CD14-positive monocyte (primary cell): ENCODE measurements at regions not wholly inside any gene's neighbourhood (a gene's known extent, or its start where the extent isn't known, plus 50 kb on each side); places are given as distances from the start of the nearest gene placed in this dataset.

Experiments used
- DNase-seq, 3 donors: peaks; one replicate each; pipeline ENCODE4 v3.0.0-alpha.2; 2011 to 2022
- H2AFZ ChIP-seq: 2 replicates; pipeline ENCODE4 v1.6.0; 2012; ENCODE audit warnings: mild to moderate bottlenecking, low read depth, low read length, inconsistent platforms; ENCODE audit not compliant: insufficient read depth, poor library complexity, severe bottlenecking
- H3K27ac ChIP-seq, 2 donors: 1 replicate in 1 of 2; 2 replicates in 1 of 2; pipeline ENCODE4 v1.5.1; 2012 to 2013; ENCODE audit warnings: low read length in 2 of 2, control low read depth in 1 of 2, inconsistent platforms in 1 of 2, low read depth in 1 of 2, mild to moderate bottlenecking in 1 of 2
- H3K27me3 ChIP-seq, 2 donors: one replicate each; pipeline versions ENCODE4 v1.6.0 to v1.6.1; 2011 to 2013; ENCODE audit warnings: low read length in 2 of 2; ENCODE audit not compliant: control insufficient read depth in 2 of 2, insufficient read depth in 2 of 2
- H3K36me3 ChIP-seq, 2 donors: replicated peaks in 1 of 2; 1 replicate in 1 of 2; 2 replicates in 1 of 2; pipeline versions ENCODE4 v1.5.1 to v1.6.1; 2012 to 2013; ENCODE audit warnings: low read length in 2 of 2, control low read depth in 1 of 2, inconsistent platforms in 1 of 2, mild to moderate bottlenecking in 1 of 2; ENCODE audit not compliant: insufficient read depth in 2 of 2, control insufficient read depth in 1 of 2
- H3K4me1 ChIP-seq, 2 donors: 1 replicate in 1 of 2; 2 replicates in 1 of 2; pipeline versions ENCODE4 v1.5.1 to v1.6.1; 2012 to 2013; ENCODE audit warnings: low read length in 2 of 2, control low read depth in 1 of 2, inconsistent platforms in 1 of 2, mild to moderate bottlenecking in 1 of 2, moderate library complexity in 1 of 2; ENCODE audit not compliant: insufficient read depth in 2 of 2, control insufficient read depth in 1 of 2
- H3K4me2 ChIP-seq: replicated peaks from 2 replicates; pipeline ENCODE3; 2012; ENCODE audit warnings: low read length, moderate library complexity, mild to moderate bottlenecking; ENCODE audit not compliant: poor library complexity, severe bottlenecking; ENCODE audit errors: extremely low read depth
- H3K4me3 ChIP-seq, 3 experiments: fragments of 200-600 bp in 1 of 3; sonication (generic) in 1 of 3; replicated peaks in 1 of 3; 1 replicate in 2 of 3; 2 replicates in 1 of 3; pipeline ENCODE4 v1.5.1; 2011 to 2013; ENCODE audit warnings: low read length in 3 of 3, mild to moderate bottlenecking in 3 of 3, control low read depth in 2 of 3, low read depth in 2 of 3, inconsistent platforms in 1 of 3, moderate library complexity in 1 of 3
- H3K79me2 ChIP-seq: 2 replicates; pipeline ENCODE4 v1.6.0; 2012; ENCODE audit warnings: mild to moderate bottlenecking, control low read depth, inconsistent platforms, low read length, moderate library complexity; ENCODE audit not compliant: insufficient read depth
- H3K9ac ChIP-seq: 2 replicates; pipeline ENCODE4 v1.6.0; 2017; ENCODE audit warnings: low read length, mild to moderate bottlenecking; ENCODE audit not compliant: insufficient read depth, poor library complexity, severe bottlenecking
- H3K9me3 ChIP-seq, 2 donors: replicated peaks in 1 of 2; 1 replicate in 1 of 2; 2 replicates in 1 of 2; pipeline versions ENCODE4 v1.5.1 to v1.6.1; 2012 to 2013; ENCODE audit warnings: low read length in 2 of 2, control low read depth in 1 of 2; ENCODE audit not compliant: control insufficient read depth in 1 of 2, insufficient read depth in 1 of 2
- H4K20me1 ChIP-seq: 2 replicates; pipeline ENCODE4 v1.6.0; 2012; ENCODE audit warnings: mild to moderate bottlenecking, low read length, control low read depth, moderate library complexity; ENCODE audit not compliant: insufficient read depth
- H3K27ac Mint-ChIP-seq, 7 donors: one replicate each; pipeline ENCODE4 v1.8.0; 2020; ENCODE audit warnings: mild to moderate bottlenecking in 7 of 7, mixed read lengths in 7 of 7, moderate library complexity in 6 of 7, inconsistent platforms in 2 of 7
- H3K27me3 Mint-ChIP-seq, 3 donors: one replicate each; pipeline ENCODE4 v1.8.0; 2021 to 2022; ENCODE audit warnings: low read depth in 3 of 3, mild to moderate bottlenecking in 3 of 3, mixed read lengths in 3 of 3, moderate library complexity in 3 of 3, inconsistent platforms in 1 of 3
- H3K36me3 Mint-ChIP-seq, 2 donors: one replicate each; pipeline ENCODE4 v1.8.0; 2020; ENCODE audit warnings: mixed read lengths in 2 of 2, inconsistent platforms in 1 of 2, mild to moderate bottlenecking in 1 of 2
- H3K4me1 Mint-ChIP-seq: one replicate; pipeline ENCODE4 v1.8.0; 2020; ENCODE audit warnings: mild to moderate bottlenecking, mixed read lengths
- H3K4me3 Mint-ChIP-seq, 2 donors: one replicate each; pipeline ENCODE4 v1.8.0; 2020; ENCODE audit warnings: mild to moderate bottlenecking in 2 of 2, mixed read lengths in 2 of 2, moderate library complexity in 1 of 2
- H3K9me3 Mint-ChIP-seq, 7 donors: one replicate each; pipeline ENCODE4 v1.8.0; 2020 to 2022; ENCODE audit warnings: mixed read lengths in 7 of 7, mild to moderate bottlenecking in 6 of 7, moderate library complexity in 6 of 7, inconsistent platforms in 2 of 7
- WGBS: methylation state at CpG from one replicate; pipeline ENCODE4 v1.1.5; 2013; ENCODE audit warnings: missing lambda C conversion rate; ENCODE audit not compliant: insufficient coverage; 5-methylcytosine and 5-hydroxymethylcytosine counted together
- intact Hi-C, 2 donors: fragments of 100-400 bp; cut with micrococcal nuclease; formaldehyde crosslinking; loops; one replicate each; pipeline versions ENCODE4 v1.15.0 to v1.15.1; 2023
- TF ChIP-seq, protein P1 (sequence below): fragments of 200-600 bp; IDR thresholded peaks from one replicate; pipeline ENCODE4 v1.8.0; 2022; ENCODE audit warnings: antibody characterized with exemption, mild to moderate bottlenecking

DNA sequence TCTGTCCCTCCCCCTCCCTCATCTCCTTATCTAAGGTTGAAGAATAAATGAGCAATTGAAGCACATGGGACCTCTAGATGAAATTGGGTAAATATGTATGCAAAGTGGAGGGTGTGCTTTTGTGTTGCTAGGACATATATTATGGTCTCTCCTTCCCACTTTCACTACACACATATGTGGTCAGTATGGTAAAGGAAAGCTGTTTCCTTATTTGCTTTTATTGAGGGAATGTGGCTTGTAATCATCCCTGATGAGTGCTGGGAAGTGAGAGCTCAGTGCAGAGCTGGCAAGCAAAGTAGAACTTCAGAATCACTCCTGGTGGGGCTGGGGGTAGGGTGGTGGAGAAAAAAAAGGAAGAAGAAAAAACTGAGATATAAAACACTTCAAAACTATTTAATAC lies 189.9 kb upstream of the ATP5MC3 start:
- H3K27me3 ChIP-seq, result peaks cover 5 to 7% of the 10 kb centered on the region in 2 donors
- H3K4me1 Mint-ChIP-seq, result peaks cover 22% of the 10 kb centered on the region
- H3K9ac ChIP-seq, result no peak overlapping the region
- H3K9me3 ChIP-seq, result no peaks in the 10 kb centered on the region
- H4K20me1 ChIP-seq, result no peaks in the 10 kb centered on the region
- intact Hi-C loops, result no loop called here
- H3K9me3 Mint-ChIP-seq, result no peaks in the 10 kb centered on the region
- H2AFZ ChIP-seq, result no peak overlapping the region
- no peak overlapping the region for H3K4me2 ChIP-seq
- no peak overlapping the region for H3K4me3 ChIP-seq
- H3K27ac Mint-ChIP-seq, result no peak overlapping the region
- peaks cover 0 to 2% (median 2%) of the 10 kb centered on the region in 3 donors for H3K27me3 Mint-ChIP-seq
- TF ChIP-seq, protein P1, sequence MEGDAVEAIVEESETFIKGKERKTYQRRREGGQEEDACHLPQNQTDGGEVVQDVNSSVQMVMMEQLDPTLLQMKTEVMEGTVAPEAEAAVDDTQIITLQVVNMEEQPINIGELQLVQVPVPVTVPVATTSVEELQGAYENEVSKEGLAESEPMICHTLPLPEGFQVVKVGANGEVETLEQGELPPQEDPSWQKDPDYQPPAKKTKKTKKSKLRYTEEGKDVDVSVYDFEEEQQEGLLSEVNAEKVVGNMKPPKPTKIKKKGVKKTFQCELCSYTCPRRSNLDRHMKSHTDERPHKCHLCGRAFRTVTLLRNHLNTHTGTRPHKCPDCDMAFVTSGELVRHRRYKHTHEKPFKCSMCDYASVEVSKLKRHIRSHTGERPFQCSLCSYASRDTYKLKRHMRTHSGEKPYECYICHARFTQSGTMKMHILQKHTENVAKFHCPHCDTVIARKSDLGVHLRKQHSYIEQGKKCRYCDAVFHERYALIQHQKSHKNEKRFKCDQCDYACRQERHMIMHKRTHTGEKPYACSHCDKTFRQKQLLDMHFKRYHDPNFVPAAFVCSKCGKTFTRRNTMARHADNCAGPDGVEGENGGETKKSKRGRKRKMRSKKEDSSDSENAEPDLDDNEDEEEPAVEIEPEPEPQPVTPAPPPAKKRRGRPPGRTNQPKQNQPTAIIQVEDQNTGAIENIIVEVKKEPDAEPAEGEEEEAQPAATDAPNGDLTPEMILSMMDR, result no peak
- peaks cover 25 to 29% of the 10 kb centered on the region in 2 donors for H3K4me1 ChIP-seq
- no peaks in the 10 kb centered on the region for H3K36me3 ChIP-seq
- no peaks in the 10 kb centered on the region for H3K36me3 Mint-ChIP-seq
- no peak for DNase-seq
- H3K4me3 Mint-ChIP-seq, result no peak overlapping the region
- no peaks in the 10 kb centered on the region for H3K79me2 ChIP-seq
- H3K27ac ChIP-seq, result no peak overlapping the region

DNA sequence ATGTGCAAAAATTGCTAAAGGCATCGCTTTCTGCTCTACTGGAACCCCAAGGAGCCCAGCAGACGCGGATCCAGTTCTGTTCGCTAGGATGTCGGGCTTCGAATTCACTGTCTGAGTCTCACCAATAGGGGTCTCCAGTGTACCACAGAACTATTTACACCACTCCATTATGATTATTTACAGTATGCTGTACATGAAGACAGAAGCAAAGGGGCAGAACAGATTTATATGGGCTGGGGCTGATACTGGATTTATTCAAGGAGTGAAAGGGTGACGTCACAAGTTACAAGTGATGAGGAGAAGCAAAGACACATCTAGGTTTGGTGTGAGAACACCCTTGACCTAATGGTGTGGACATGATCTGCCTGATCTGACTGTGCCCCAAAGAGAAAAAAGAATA lies 185.3 kb upstream of the ATP5MC3 start:
- Histone ChIP-seq H3K27ac (no peak overlapping the region), H3K79me2 (no peaks in the 10 kb centered on the region), H3K36me3 (no peaks in the 10 kb centered on the region), H2AFZ (peak overlapping the region; percentile 1), H3K9ac (no peak overlapping the region), H3K4me2 (no peak overlapping the region), H4K20me1 (no peaks in the 10 kb centered on the region), H3K4me1 (peaks cover 1 to 6% of the 10 kb centered on the region in 2 donors), H3K27me3 (peaks cover 24 to 42% of the 10 kb centered on the region in 2 donors), H3K9me3 (no peaks in the 10 kb centered on the region), H3K4me3 (no peak overlapping the region)
- Mint-ChIP-seq H3K4me1 (peaks cover 8% of the 10 kb centered on the region), H3K9me3 (no peaks in the 10 kb centered on the region), H3K36me3 (no peaks in the 10 kb centered on the region), H3K4me3 (no peak overlapping the region), H3K27ac (no peak overlapping the region), H3K27me3 (peaks cover 15 to 31% (median 16%) of the 10 kb centered on the region in 3 donors)
- TF ChIP-seq, protein P1, result peak; percentile 84
- intact Hi-C loops, result loop anchor here (5.0 to 10.0 kb wide), 2 partner anchors 730 to 1088 kb away; partner anchors contain the start of gene HOXD12 (in 2 of the 2)
- DNase-seq, result peak; percentile 27 to 49 (median 44)
- 0% methylated on average over 2 of the region's 7 CpGs for WGBS
